ENCODE measurements at regions not wholly inside any gene's neighbourhood (a gene's known extent, or its start where the extent isn't known, plus 50 kb on each side); places are given as distances from the start of the nearest gene placed in this dataset.

- no peak for TF ChIP-seq CTCF (conservative IDR thresholded peaks at IDR 0.05)
Measured at GRCh38 chr4:123904882-123905281, 508.3 kb downstream of the SPRY1 start.

GRCh38 chr4:123913598-123913997, 517.0 kb downstream of the SPRY1 start:
- no peak overlapping the region for H3K27ac ChIP-seq
- TF ChIP-seq CTCF (conservative IDR thresholded peaks at IDR 0.05), result no peak

More at GRCh38 chr4:123904882-123905281, 508.3 kb downstream of the SPRY1 start:
- H3K27ac ChIP-seq, result no peak overlapping the region

GRCh38 chr4:123916821-123917220, 520.2 kb downstream of the SPRY1 start:
- no peak for TF ChIP-seq CTCF (conservative IDR thresholded peaks at IDR 0.05)
- H3K27ac ChIP-seq, result no peak overlapping the region

- no peak for TF ChIP-seq CTCF (conservative IDR thresholded peaks at IDR 0.05)
- H3K27ac ChIP-seq, result no peak overlapping the region
Measured at GRCh38 chr4:123919576-123920098, 523.0 kb downstream of the SPRY1 start.

GRCh38 chr4:123921339-123921738, 524.7 kb downstream of the SPRY1 start:
- TF ChIP-seq CTCF (conservative IDR thresholded peaks at IDR 0.05), result no peak
- no peak overlapping the region for H3K27ac ChIP-seq

GRCh38 chr4:123922847-123923246, 526.3 kb downstream of the SPRY1 start:
- no peak for TF ChIP-seq CTCF (conservative IDR thresholded peaks at IDR 0.05)
- H3K27ac ChIP-seq, result no peak overlapping the region

- no peak overlapping the region for H3K27ac ChIP-seq
- TF ChIP-seq CTCF (conservative IDR thresholded peaks at IDR 0.05), result no peak
Measured at GRCh38 chr4:123924536-123924935, 527.9 kb downstream of the SPRY1 start.
